WTC11 (cell line): ENCODE measurements at regions not wholly inside any gene's neighbourhood (a gene's known extent, or its start where the extent isn't known, plus 50 kb on each side); places are given as distances from the start of the nearest gene placed in this dataset.

Source experiments
- ATAC-seq: fragments of 200-7000 bp; cut with Tn5 transposase; 2 replicates; pipeline ENCODE4 v1.10.0; 2021; ENCODE audit warnings: mild to moderate bottlenecking, moderate library complexity
- CTCF ChIA-PET: fragments of 300-600 bp; sonication (Branson Sonifier 250); formaldehyde crosslinking; loops from one replicate; lab custom pipeline; 2021; ENCODE audit warnings: antibody characterized with exemption; lab: Charles Lee
- POLR2A ChIA-PET: fragments of 350-600 bp; sonication (Branson Sonifier 250); formaldehyde crosslinking; loops from one replicate; lab custom pipeline; 2021; ENCODE audit warnings: antibody characterized with exemption; lab: Charles Lee
- DNase-seq: peaks from one replicate; pipeline ENCODE4 v3.0.0; 2021; ENCODE audit warnings: low spot score
- H3K27ac Mint-ChIP-seq: 2 replicates; pipeline ENCODE4 v1.8.0; 2021; ENCODE audit warnings: mixed read lengths
- H3K27me3 Mint-ChIP-seq: 2 replicates; pipeline ENCODE4 v1.8.0; 2021; ENCODE audit warnings: low read depth, mild to moderate bottlenecking, moderate library complexity, mixed read lengths
- H3K36me3 Mint-ChIP-seq: 2 replicates; pipeline ENCODE4 v1.8.0; 2021; ENCODE audit warnings: mixed read lengths
- H3K4me1 Mint-ChIP-seq: 2 replicates; pipeline ENCODE4 v1.8.0; 2022; ENCODE audit warnings: mixed read lengths
- H3K4me3 Mint-ChIP-seq: 2 replicates; pipeline ENCODE4 v1.8.0; 2021; ENCODE audit warnings: mild to moderate bottlenecking, moderate library complexity, mixed read lengths
- H3K9me3 Mint-ChIP-seq: 2 replicates; pipeline ENCODE4 v1.8.0; 2021; ENCODE audit warnings: mixed read lengths
- ATF6 ChIP-seq: sonication (generic); formaldehyde crosslinking; IDR thresholded peaks from 2 replicates; pipeline ENCODE4 v1.8.1; 2023; ENCODE audit warnings: mild to moderate bottlenecking, missing genetic modification reagents
- CBFB ChIP-seq: sonication (generic); formaldehyde crosslinking; IDR thresholded peaks from 2 replicates; pipeline ENCODE4 v1.8.1; 2022; ENCODE audit warnings: mild to moderate bottlenecking, low read depth, missing genetic modification reagents
- E2F4 ChIP-seq: sonication (generic); formaldehyde crosslinking; IDR thresholded peaks from 2 replicates; pipeline ENCODE4 v1.8.1; 2022; ENCODE audit warnings: low read depth, mild to moderate bottlenecking, moderate library complexity, missing genetic modification reagents, borderline replicate concordance
- FOXJ3 ChIP-seq: sonication (generic); formaldehyde crosslinking; IDR thresholded peaks from 2 replicates; pipeline ENCODE4 v1.9.0; 2021; ENCODE audit warnings: missing genetic modification reagents, mild to moderate bottlenecking, borderline replicate concordance
- FOXP1 ChIP-seq: sonication (generic); formaldehyde crosslinking; IDR thresholded peaks from 2 replicates; pipeline ENCODE4 v1.8.0; 2022; ENCODE audit warnings: missing genetic modification reagents, mild to moderate bottlenecking, moderate library complexity, borderline replicate concordance
- FOXP4 ChIP-seq: sonication (generic); formaldehyde crosslinking; IDR thresholded peaks from 2 replicates; pipeline ENCODE4 v1.8.0; 2022; ENCODE audit warnings: mild to moderate bottlenecking, missing genetic modification reagents
- KAT7 ChIP-seq: sonication (generic); formaldehyde crosslinking; IDR thresholded peaks from 2 replicates; pipeline ENCODE4 v1.8.1; 2023; ENCODE audit warnings: missing genetic modification reagents, mild to moderate bottlenecking, borderline replicate concordance
- NFYB ChIP-seq: sonication (generic); formaldehyde crosslinking; conservative IDR thresholded peaks from 2 replicates; pipeline ENCODE4 v1.8.0; 2022; ENCODE audit warnings: low read depth, missing genetic modification reagents
- NR1H2 ChIP-seq: sonication (generic); formaldehyde crosslinking; IDR thresholded peaks from 2 replicates; pipeline ENCODE4 v1.9.0; 2021; ENCODE audit warnings: mild to moderate bottlenecking, moderate library complexity, missing genetic modification reagents
- OVOL2 ChIP-seq: fragments of 250-450 bp; sonication (Bioruptor Pico); IDR thresholded peaks from 2 replicates; pipeline ENCODE4 v1.9.0; 2021; ENCODE audit warnings: mild to moderate bottlenecking, borderline replicate concordance
- PRRX2 ChIP-seq: fragments of 250-450 bp; sonication (Bioruptor Pico); IDR thresholded peaks from 2 replicates; pipeline ENCODE4 v1.8.0; 2021; ENCODE audit warnings: mild to moderate bottlenecking
- SMAD3 ChIP-seq: sonication (generic); formaldehyde crosslinking; IDR thresholded peaks from 2 replicates; pipeline ENCODE4 v1.8.0; 2022; ENCODE audit warnings: missing genetic modification reagents, mild to moderate bottlenecking, borderline replicate concordance
- SMAD4 ChIP-seq: sonication (generic); formaldehyde crosslinking; IDR thresholded peaks from 2 replicates; pipeline ENCODE4 v1.8.0; 2022; ENCODE audit warnings: mild to moderate bottlenecking, missing genetic modification reagents
- SOX15 ChIP-seq: fragments of 250-450 bp; sonication (Bioruptor Pico); IDR thresholded peaks from 2 replicates; pipeline ENCODE4 v1.9.0; 2021; ENCODE audit warnings: mild to moderate bottlenecking
- STAT6 ChIP-seq: sonication (generic); formaldehyde crosslinking; conservative IDR thresholded peaks from 2 replicates; pipeline ENCODE4 v1.8.1; 2023; ENCODE audit warnings: mild to moderate bottlenecking, low read depth, missing genetic modification reagents, moderate library complexity
- TEAD1 ChIP-seq: sonication (generic); formaldehyde crosslinking; IDR thresholded peaks from 2 replicates; pipeline ENCODE4 v1.8.0; 2022; ENCODE audit warnings: mild to moderate bottlenecking, missing genetic modification reagents
- TEAD4 ChIP-seq: sonication (generic); formaldehyde crosslinking; IDR thresholded peaks from 2 replicates; pipeline ENCODE4 v1.8.0; 2022; ENCODE audit warnings: mild to moderate bottlenecking, missing genetic modification reagents
- ZNF138 ChIP-seq: sonication (generic); formaldehyde crosslinking; conservative IDR thresholded peaks from 2 replicates; pipeline ENCODE4 v1.8.1; 2022; ENCODE audit warnings: mild to moderate bottlenecking, moderate library complexity, missing genetic modification reagents
- ZNF263 ChIP-seq: sonication (generic); formaldehyde crosslinking; IDR thresholded peaks from 2 replicates; pipeline ENCODE4 v1.8.1; 2022; ENCODE audit warnings: low read depth, mild to moderate bottlenecking, moderate library complexity, missing genetic modification reagents
- ZNF416 ChIP-seq: fragments of 250-450 bp; sonication (Bioruptor Pico); IDR thresholded peaks from 2 replicates; pipeline ENCODE4 v1.9.0; 2021; ENCODE audit warnings: mild to moderate bottlenecking, inconsistent platforms
- ZNF423 ChIP-seq: fragments of 250-450 bp; sonication (Bioruptor Pico); IDR thresholded peaks from 2 replicates; pipeline ENCODE4 v2.1.2; 2022; ENCODE audit warnings: mild to moderate bottlenecking, moderate library complexity
- TF ChIP-seq, protein P1 (sequence below): sonication (generic); formaldehyde crosslinking; IDR thresholded peaks from 2 replicates; pipeline ENCODE4 v1.8.1; 2022; ENCODE audit warnings: mild to moderate bottlenecking, moderate library complexity, missing genetic modification reagents

DNA sequence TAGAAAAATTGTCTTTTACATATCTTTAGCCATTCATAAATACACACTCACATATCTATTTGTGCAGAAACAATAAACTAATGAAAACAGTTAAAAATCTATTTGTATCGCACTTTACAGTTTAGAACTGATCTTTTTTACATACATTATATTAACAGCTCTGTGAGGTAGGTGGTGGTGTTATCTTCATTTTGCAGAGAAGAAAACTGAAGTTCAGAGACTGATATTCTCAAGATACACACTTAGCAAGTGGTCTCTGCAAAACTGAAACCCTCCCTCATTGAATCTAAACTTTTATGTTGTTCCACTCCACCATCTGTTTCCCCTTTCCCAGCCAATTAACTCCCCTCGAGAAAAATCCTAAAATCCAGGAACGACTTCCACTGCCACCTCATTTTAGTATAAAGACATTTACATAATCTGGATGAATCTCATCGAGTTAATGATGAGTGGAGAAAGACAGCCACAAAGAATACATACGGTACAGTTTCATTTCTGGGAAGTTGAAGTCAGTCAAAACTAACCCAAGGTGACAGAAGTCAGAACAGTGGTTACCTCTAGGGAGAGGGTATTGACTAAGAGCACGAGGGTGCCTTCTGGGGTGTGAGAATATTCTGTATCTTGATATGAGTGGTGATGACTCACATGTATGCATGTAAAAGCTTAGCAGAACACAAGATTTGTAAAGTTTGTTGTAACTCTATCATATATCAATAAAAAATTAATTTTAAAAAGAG lies 524.2 kb upstream of the TCF4 start:
- ATAC-seq, result no peak
- Mint-ChIP-seq H3K27ac (no peak overlapping the region), H3K4me3 (no peak overlapping the region), H3K9me3 (no peaks in the 10 kb centered on the region), H3K4me1 (peaks cover 24% of the 10 kb centered on the region), H3K27me3 (no peaks in the 10 kb centered on the region), H3K36me3 (no peaks in the 10 kb centered on the region)
- CTCF ChIA-PET, result no interaction called here
- POLR2A ChIA-PET, result no interaction called here
- DNase-seq, result no peak
- TF ChIP-seq SMAD4 (CRISPR knock-in tag) (no peak), OVOL2 (CRISPR knock-in tag) (no peak), TEAD1 (CRISPR knock-in tag) (no peak), ZNF416 (CRISPR knock-in tag) (no peak), SOX15 (no peak), NR1H2 (CRISPR knock-in tag) (no peak), STAT6 (CRISPR knock-in tag) (no peak), FOXJ3 (CRISPR knock-in tag) (no peak), FOXP4 (CRISPR knock-in tag) (no peak), ZNF263 (no peak), FOXP1 (CRISPR knock-in tag) (no peak), ZNF423 (CRISPR knock-in tag) (no peak)
- TF ChIP-seq, all 79 proteins: peak for 0

GRCh38 chr18:56109757-56110156 lies 521.8 kb upstream of the TCF4 start:
- ATAC-seq, result no peak
- Mint-ChIP-seq H3K9me3 (peaks cover 14% of the 10 kb centered on the region), H3K27me3 (no peaks in the 10 kb centered on the region), H3K4me1 (peaks cover 19% of the 10 kb centered on the region), H3K27ac (no peak overlapping the region), H3K4me3 (no peak overlapping the region), H3K36me3 (peaks cover 8% of the 10 kb centered on the region)
- DNase-seq, result no peak
- POLR2A ChIA-PET, result no interaction called here
- TF ChIP-seq ZNF138 (CRISPR knock-in tag), result no peak
- TF ChIP-seq CBFB (CRISPR knock-in tag), result no peak
- no peak for TF ChIP-seq KAT7 (CRISPR knock-in tag)
- TF ChIP-seq, protein P1, sequence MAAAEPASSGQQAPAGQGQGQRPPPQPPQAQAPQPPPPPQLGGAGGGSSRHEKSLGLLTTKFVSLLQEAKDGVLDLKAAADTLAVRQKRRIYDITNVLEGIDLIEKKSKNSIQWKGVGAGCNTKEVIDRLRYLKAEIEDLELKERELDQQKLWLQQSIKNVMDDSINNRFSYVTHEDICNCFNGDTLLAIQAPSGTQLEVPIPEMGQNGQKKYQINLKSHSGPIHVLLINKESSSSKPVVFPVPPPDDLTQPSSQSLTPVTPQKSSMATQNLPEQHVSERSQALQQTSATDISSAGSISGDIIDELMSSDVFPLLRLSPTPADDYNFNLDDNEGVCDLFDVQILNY (CRISPR knock-in tag), result no peak
- no peak for TF ChIP-seq FOXP4 (CRISPR knock-in tag)
- no peak for TF ChIP-seq ZNF423 (CRISPR knock-in tag)
- TF ChIP-seq TEAD1 (CRISPR knock-in tag), result no peak
- no peak for TF ChIP-seq SMAD3
- TF ChIP-seq NFYB (CRISPR knock-in tag), result no peak
- TF ChIP-seq E2F4 (CRISPR knock-in tag), result no peak
- no peak for TF ChIP-seq ATF6 (CRISPR knock-in tag)
- no peak for TF ChIP-seq TEAD4 (CRISPR knock-in tag)
- no peak for TF ChIP-seq PRRX2 (CRISPR knock-in tag)
- CTCF ChIA-PET, result no interaction called here
